Nucleus accumbens (tissue), 56 donors: ENCODE measurements at regions not wholly inside any gene's neighbourhood (a gene's known extent, or its start where the extent isn't known, plus 50 kb on each side); places are given as distances from the start of the nearest gene placed in this dataset.
A peak's percentile ranks its signal among the peaks of the same experiment; 100 is the strongest.

ENCODE experiments used
- DNase-seq, 56 donors: peaks; one replicate each; lab custom pipeline; 2025; lab: John Stamatoyannopoulos, UW

GRCh38 chr2:240208096-240208495 is 67.6 kb upstream of the OTOS start:
- no peak for DNase-seq

DNA sequence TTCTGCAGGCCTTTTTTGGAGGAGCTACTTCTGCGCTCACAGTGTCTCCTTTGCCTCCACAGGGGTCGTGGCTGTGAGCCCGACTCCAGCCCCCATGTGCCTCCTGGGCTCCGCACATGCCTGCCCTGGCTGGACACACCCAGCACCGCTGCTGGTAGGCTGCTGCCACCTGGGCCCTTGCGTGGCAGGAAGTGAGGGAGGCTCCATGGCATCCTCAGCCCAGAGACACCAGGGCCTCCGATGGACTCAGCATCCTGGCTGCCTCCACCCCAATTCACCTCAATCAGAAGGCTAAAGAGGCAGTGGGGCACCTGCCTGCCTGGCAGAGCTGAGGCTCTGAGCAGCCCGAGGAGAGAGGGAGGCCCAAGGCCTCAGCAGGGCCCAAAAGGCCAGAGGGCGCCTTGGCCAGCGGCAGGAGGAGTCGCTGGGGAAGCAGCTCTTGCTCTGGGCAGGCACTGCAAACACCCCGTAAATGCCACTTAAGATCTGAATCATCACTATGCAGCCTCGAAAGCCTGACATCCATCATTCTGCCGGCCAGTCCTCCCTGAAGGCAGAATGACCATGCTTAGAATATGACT is 68.3 kb upstream of the OTOS start:
- DNase-seq: no peak

GRCh38 chr2:240209493-240209892 is 69.0 kb upstream of the OTOS start:
- no peak for DNase-seq

GRCh38 chr2:240210198-240210965 is 69.9 kb upstream of the OTOS start:
- DNase-seq: no peak

- DNase-seq: no peak
These were observed 70.6 kb upstream of the OTOS start for GRCh38 chr2:240211096-240211495.

- DNase-seq: no peak
These were observed 71.4 kb upstream of the OTOS start for GRCh38 chr2:240211598-240212424.

DNA sequence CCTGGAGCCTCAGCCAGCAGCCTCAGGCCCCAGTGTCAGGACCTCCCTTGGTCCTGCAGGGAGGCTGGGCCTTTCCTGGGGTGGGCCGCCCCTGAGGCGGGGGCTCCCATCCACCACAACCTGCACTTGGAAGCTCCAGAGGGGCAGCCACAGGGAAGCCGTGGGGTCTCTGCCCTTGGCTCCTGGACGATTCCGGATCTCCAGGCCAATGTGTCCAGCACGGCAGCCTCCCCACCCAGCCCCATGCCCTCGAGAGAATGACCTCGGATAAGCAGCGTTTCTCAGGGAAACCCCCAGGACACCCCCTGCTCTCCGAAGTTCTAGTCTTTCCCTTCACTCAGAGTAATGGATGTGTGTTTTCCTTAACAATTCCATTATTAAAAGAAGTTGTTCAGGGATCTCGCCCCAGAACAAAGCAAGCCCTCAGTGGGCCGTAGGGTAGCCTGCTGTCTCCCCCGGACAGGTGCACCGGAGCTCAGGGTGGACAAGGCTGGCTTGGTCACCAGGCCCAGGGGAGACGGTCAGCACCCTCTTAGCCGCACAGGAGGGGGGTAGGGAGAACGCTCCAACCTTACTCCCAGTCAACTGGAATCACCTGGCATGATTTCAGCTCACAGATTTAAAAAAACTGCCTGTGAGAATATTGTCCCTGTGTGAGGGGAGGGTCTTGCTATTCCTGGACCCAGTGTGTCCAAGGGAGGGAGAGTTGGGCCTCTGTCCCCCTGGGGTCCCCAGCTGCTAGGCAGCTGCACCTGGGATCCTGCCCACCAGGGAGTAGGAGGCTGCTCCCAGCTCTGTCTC is 72.2 kb upstream of the OTOS start:
- no peak for DNase-seq

DNA sequence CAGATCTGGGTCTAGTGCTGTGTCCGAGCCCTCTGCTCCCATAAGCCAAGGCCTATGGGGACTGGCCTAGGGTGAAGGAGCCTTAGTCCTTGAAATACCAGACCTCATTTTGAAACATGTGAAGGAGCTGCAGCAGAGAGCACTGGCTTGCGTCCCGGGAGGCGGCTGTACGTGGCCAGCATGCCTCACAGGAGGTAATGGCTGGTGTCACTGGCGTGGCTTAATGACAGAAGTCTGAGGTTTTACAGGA is 72.7 kb upstream of the OTOS start:
- DNase-seq: peak in 24 of 56 donors; percentile 12 to 74 (median 42)

DNA sequence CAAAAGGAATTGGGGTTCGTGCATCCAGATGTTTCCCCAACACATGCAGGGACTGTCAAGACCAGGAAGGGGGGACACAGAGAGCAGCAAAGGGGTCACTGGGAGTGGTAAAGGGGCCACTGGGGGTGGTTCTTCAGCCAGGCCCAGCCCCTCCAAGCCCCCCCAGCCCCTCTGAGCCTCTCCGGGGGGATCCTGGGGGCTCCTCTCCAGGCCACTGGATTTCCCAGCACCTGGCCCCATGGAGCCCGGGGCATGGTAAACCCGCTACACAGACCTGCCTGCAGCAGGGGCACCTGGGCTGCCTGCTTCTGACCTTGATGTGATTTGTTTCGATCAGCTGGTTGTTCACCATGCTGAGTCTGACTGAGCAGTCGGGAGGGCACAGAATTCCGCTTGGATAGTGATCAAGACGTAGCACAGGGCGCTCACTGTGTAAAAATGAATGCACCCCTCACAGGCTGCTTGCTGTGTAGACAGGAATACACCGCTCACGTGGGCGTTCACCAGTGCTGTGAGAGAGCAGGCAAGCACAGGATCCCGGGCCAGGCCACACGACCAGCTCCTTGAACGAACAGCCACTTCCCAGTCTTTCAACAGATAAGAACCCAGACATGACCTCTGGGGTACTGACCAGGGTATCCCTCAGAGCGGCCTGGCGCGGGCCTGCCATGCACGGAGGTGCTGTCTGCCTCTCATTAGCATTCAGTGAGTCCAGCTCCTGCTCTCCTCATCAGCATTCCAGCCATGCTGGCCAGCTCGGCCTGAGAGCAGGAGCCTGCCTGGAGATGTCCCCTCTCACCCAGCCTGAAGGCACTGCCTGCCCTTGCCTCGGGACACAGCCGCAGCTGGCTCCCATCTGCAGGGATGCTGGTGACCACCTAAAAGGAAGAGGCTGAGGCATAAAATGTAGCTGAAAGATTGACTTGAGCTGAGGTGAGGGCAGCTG is 73.3 kb upstream of the OTOS start:
- DNase-seq: peak in 42 of 56 donors; percentile 21 to 82 (median 52)

- DNase-seq: no peak
These were observed 74.6 kb upstream of the OTOS start for GRCh38 chr2:240214790-240215675.

GRCh38 chr2:240215676-240216051 is 75.2 kb upstream of the OTOS start:
- no peak for DNase-seq

- no peak for DNase-seq
These were observed 75.7 kb upstream of the OTOS start for GRCh38 chr2:240216167-240216566.

- peak in 1 of 56 donors; percentile 63 for DNase-seq
These were observed 77.2 kb upstream of the OTOS start for GRCh38 chr2:240217431-240218301.

- DNase-seq: no peak
These were observed 78.9 kb upstream of the OTOS start for GRCh38 chr2:240219208-240219890.

DNA sequence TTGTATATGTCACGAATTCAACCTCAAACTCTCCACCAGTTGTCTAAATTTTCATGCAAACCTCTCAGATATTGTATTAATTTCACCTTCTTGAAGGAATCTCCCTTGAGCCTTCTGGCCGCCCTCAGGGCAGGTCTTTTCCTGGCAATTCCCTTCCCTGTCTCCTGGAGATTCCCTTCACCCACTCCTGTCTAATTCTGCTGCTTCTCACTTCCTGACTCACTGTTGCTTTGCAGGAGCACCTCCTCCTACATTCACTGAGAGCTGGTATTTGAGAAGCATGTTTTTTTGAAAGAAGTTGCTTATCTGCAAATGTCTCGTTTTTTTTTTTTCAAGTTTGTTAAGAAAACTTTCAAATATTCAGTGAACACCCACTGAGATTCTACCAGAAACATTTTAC is 79.9 kb upstream of the OTOS start:
- peak in 2 of 56 donors; percentile 21 to 28 for DNase-seq

DNA sequence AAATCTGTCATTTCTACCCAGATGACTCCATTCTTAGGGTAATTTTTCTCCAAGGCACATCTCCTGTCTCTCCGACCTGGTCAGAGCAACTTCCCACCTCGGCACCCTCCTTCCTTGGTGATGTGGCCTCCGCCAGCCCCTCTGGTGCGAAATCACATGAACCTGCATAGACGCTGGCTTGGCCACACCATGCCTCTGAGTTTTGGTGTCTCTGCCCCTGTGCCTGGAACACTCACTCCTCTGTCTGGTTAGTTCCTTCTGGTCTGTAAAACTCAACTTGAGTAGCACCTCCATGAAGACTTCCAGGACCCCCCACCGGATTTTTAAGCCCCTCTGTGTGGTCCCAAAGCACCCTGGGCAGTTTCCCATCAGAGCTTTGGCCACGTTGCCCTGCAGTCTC is 83.2 kb upstream of the OTOS start:
- DNase-seq: no peak

DNA sequence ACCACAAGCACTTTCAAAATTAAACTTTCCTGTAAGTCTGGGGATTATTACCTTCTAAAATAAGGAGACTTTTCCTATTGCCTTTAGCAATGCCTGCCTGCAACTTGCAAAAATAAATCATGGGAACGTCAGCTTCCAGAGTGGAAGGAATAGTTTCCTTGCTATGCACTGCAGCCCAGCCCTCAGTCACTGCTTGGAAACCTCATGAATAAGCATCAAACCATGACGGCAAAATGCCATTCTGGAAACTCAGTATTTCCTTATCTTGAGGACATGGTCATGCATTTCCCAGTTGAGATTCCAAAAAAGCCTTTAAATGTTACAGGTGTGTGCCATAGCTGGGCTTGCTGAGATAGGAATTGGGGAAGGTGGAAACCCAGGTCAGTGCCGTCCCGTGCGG is 84.2 kb upstream of the OTOS start:
- no peak for DNase-seq
